RWPE2 (cell line): ENCODE measurements at regions not wholly inside any gene's neighbourhood (a gene's known extent, or its start where the extent isn't known, plus 50 kb on each side); places are given as distances from the start of the nearest gene placed in this dataset.

ENCODE experiments used
- ATAC-seq: fragments of 200-7000 bp; cut with Tn5 transposase; 3 replicates; pipeline ENCODE4 v1.9.1; 2021; ENCODE audit warnings: low read depth
- DNase-seq: peaks from one replicate; pipeline ENCODE4 v3.0.0-alpha.2; 2020; ENCODE audit warnings: low spot score
- H3K27ac ChIP-seq: fragments of 450-650 bp; 2 replicates; pipeline ENCODE4 v1.5.1; 2017; ENCODE audit warnings: mild to moderate bottlenecking; ENCODE audit not compliant: poor library complexity, severe bottlenecking
- H3K27me3 ChIP-seq: fragments of 250-450 bp; sonication (Bioruptor Pico); 2 replicates; pipeline ENCODE4 v1.5.1; 2021; ENCODE audit warnings: mild to moderate bottlenecking, moderate library complexity; ENCODE audit not compliant: insufficient read depth, poor library complexity, severe bottlenecking
- H3K36me3 ChIP-seq: fragments of 250-450 bp; sonication (Bioruptor Pico); 2 replicates; pipeline ENCODE4 v1.5.1; 2020; ENCODE audit warnings: low read depth, mild to moderate bottlenecking, moderate library complexity
- H3K4me1 ChIP-seq: fragments of 250-450 bp; sonication (Bioruptor Pico); 2 replicates; pipeline ENCODE4 v1.5.1; 2021; ENCODE audit warnings: mild to moderate bottlenecking, moderate library complexity; ENCODE audit not compliant: insufficient read depth, poor library complexity, severe bottlenecking
- H3K4me3 ChIP-seq: fragments of 250-450 bp; sonication (Bioruptor Pico); 2 replicates; pipeline ENCODE4 v1.5.1; 2021; ENCODE audit warnings: mild to moderate bottlenecking, moderate library complexity; ENCODE audit not compliant: severe bottlenecking
- H3K9me3 ChIP-seq: fragments of 250-450 bp; sonication (Bioruptor Pico); 2 replicates; pipeline ENCODE4 v1.5.1; 2021; ENCODE audit warnings: mild to moderate bottlenecking, moderate library complexity; ENCODE audit not compliant: severe bottlenecking
- TF ChIP-seq, protein P1 (sequence below): fragments of 450-650 bp; IDR thresholded peaks from one replicate; pipeline ENCODE4 v1.5.1; 2017; ENCODE audit warnings: mild to moderate bottlenecking, moderate library complexity; ENCODE audit not compliant: poor library complexity, severe bottlenecking

DNA sequence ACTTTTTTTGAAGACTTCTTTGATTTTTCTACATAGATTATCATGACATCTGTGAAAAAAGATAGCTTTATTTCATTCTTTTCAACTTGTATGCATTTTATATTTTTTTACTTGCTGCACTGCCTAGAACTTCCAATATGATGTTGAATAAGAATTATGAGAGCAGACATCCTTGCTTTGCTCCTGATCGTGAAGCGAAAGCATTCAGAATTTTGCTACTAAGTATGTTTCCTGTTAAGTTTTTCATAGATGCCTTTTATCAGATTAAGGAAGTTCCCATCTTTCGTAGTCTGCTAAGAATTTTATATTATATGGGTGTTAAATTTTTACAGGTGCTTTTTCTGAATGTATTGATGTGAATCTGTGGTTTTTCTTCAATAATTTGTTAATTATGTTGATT is 163.4 kb upstream of the GADL1 start:
- no peak for DNase-seq

DNA sequence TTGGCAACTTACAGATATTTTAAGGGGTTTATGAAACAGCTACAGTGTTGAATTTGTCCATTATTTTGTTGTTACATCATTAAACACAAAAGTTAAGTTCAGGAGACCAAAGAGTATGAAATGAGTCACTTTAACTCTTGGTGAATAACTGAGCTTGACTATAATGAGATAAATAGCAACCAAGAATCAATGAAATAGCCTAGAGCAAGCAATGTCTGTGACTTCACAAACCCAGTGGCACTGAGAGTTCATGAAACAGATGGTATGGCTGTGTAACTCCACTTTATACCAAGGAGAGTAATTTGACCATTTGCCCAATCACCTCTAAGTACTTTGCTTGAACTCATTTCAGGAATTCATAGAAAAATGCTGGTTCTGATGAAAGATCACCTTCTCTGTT is 169.6 kb upstream of the GADL1 start:
- Histone ChIP-seq H3K27ac (no peak overlapping the region), H3K36me3 (no peaks in the 10 kb centered on the region; the same call in 1 of the 2 replicates), H3K27me3 (no peaks in the 10 kb centered on the region), H3K4me1 (peaks cover 22% of the 10 kb centered on the region), H3K9me3 (peaks cover 4% of the 10 kb centered on the region), H3K4me3 (no peak overlapping the region)
- TF ChIP-seq, protein P1, sequence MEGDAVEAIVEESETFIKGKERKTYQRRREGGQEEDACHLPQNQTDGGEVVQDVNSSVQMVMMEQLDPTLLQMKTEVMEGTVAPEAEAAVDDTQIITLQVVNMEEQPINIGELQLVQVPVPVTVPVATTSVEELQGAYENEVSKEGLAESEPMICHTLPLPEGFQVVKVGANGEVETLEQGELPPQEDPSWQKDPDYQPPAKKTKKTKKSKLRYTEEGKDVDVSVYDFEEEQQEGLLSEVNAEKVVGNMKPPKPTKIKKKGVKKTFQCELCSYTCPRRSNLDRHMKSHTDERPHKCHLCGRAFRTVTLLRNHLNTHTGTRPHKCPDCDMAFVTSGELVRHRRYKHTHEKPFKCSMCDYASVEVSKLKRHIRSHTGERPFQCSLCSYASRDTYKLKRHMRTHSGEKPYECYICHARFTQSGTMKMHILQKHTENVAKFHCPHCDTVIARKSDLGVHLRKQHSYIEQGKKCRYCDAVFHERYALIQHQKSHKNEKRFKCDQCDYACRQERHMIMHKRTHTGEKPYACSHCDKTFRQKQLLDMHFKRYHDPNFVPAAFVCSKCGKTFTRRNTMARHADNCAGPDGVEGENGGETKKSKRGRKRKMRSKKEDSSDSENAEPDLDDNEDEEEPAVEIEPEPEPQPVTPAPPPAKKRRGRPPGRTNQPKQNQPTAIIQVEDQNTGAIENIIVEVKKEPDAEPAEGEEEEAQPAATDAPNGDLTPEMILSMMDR = no peak
- DNase-seq (no peak), ATAC-seq (no peak)

More for the DNA sequence above, 163.4 kb upstream of the GADL1 start:
- TF ChIP-seq, protein P1 = no peak
- Histone ChIP-seq H3K27ac (no peak overlapping the region), H3K4me3 (no peak overlapping the region), H3K4me1 (no peaks in the 10 kb centered on the region), H3K36me3 (no peaks in the 10 kb centered on the region; the same call in 1 of the 2 replicates), H3K9me3 (peaks cover 10% of the 10 kb centered on the region), H3K27me3 (no peaks in the 10 kb centered on the region)
- ATAC-seq = no peak

DNA sequence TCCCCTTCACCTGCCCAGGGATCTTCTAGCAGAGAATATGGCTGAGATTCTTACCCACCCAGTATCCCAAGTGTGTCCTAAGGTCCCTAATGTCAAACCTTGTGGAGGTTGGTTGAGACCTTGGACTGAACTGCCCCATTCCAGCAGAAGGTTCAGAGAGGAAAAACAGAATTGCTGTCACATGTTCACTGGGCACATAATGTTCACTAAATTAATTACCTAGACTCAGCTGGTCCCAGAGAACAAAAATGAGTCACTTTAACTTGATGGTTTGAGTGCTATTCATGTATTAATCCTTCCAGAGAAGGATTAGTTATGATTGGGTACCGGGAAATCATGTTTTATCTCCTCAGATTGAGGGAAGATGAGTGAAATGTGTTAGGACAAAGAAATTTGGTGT is 171.3 kb upstream of the GADL1 start:
- no peak overlapping the region for H3K27ac ChIP-seq
- H3K9me3 ChIP-seq = no peaks in the 10 kb centered on the region
- TF ChIP-seq, protein P1 = no peak
- H3K27me3 ChIP-seq = no peaks in the 10 kb centered on the region
- no peaks in the 10 kb centered on the region for H3K36me3 ChIP-seq
- no peak for ATAC-seq
- no peak for DNase-seq
- H3K4me3 ChIP-seq = no peak overlapping the region
- peaks cover 22% of the 10 kb centered on the region for H3K4me1 ChIP-seq

DNA sequence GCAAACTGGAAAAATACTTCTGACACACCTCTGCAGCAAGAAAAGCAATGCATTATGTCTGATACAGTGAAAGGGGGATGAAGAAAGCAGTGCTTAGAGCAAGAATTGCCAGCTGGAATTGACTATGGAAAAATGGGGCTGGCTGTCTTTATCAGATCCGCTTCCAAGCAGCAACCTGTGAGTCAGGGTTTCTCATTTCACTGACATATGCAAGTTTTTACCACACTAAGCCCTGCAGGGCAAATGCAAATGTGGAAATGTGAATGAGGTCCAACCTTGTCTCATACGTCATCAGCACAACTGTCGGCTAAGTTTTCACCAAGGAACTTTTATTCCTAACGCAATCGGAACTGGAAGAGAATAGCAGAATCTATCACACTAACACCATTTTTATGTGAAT is 172.5 kb upstream of the GADL1 start:
- peak; percentile 62 for DNase-seq
- H3K9me3 ChIP-seq = no peaks in the 10 kb centered on the region
- H3K27me3 ChIP-seq = no peaks in the 10 kb centered on the region
- no peaks in the 10 kb centered on the region for H3K36me3 ChIP-seq
- peak; percentile 99 for ATAC-seq
- H3K4me3 ChIP-seq = no peak overlapping the region
- TF ChIP-seq, protein P1 = no peak
- H3K4me1 ChIP-seq = peaks cover 22% of the 10 kb centered on the region
- no peak overlapping the region for H3K27ac ChIP-seq

DNA sequence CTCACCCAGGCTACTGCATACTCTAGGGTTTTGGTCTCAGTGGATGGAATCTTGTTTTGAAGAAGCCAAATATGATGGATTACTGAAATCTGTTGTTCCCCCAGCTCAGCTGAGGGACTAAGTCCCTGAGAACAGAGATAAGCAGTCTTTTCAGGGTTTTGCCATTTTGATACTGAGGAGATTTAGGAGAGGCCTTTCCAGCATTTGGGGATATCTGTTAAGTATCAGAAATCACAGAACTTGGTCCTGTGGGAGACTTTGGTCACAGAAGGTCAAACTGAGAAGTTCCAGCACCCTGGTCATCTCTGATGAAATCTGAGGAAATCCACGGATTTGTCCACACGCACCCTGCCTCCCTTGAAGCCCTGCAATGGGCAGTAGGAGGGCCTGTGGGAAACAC is 181.0 kb upstream of the GADL1 start:
- Histone ChIP-seq H3K4me3 (no peak overlapping the region), H3K36me3 (no peaks in the 10 kb centered on the region), H3K9me3 (no peaks in the 10 kb centered on the region), H3K27ac (no peak overlapping the region), H3K4me1 (peaks cover 11% of the 10 kb centered on the region), H3K27me3 (no peaks in the 10 kb centered on the region)
- DNase-seq (no peak), ATAC-seq (no peak)
- TF ChIP-seq, protein P1 = no peak
